ENCODE measurements at regions not wholly inside any gene's neighbourhood (a gene's known extent, or its start where the extent isn't known, plus 50 kb on each side); places are given as distances from the start of the nearest gene placed in this dataset.

- 77% methylated on average over 6 of the region's 6 CpGs for WGBS (ENCODE audit: low lambda C conversion rate)
- H3K4me1 ChIP-seq (ENCODE audit: insufficient read depth, low read length): 0 out of 2 replicates have a peak, but pooled peaks cover 5% of the 10 kb centered on the region
- no peaks in the 10 kb centered on the region for H3K79me2 ChIP-seq (ENCODE audit: insufficient read depth, low read length)
- no peaks in the 10 kb centered on the region for H4K20me1 ChIP-seq (ENCODE audit: insufficient read depth, low read length)
- ChIA-PET POLR2A (no interaction called here), CTCF (ENCODE audit: low intra/inter-chr PET ratio, low total read pairs) (no interaction called here)
- H3K9ac ChIP-seq (ENCODE audit: insufficient read depth, low read depth, low read length): no peak overlapping the region
- no peak overlapping the region for H3K4me3 ChIP-seq (replicated peaks in 1 of 3; ENCODE audit: insufficient read depth in 1 of 3, low read depth in 2 of 3, low read length in 3 of 3)
- TF ChIP-seq HDAC6 (IDR thresholded peaks at IDR 0.05; ENCODE audit: low read depth, low read length): no peak
- no peak for TF ChIP-seq ZSCAN22 (CRISPR knock-in tag; IDR thresholded peaks at IDR 0.05)
- TF ChIP-seq ZNF225 (CRISPR knock-in tag; IDR thresholded peaks at IDR 0.05): no peak
- TF ChIP-seq, protein P1, sequence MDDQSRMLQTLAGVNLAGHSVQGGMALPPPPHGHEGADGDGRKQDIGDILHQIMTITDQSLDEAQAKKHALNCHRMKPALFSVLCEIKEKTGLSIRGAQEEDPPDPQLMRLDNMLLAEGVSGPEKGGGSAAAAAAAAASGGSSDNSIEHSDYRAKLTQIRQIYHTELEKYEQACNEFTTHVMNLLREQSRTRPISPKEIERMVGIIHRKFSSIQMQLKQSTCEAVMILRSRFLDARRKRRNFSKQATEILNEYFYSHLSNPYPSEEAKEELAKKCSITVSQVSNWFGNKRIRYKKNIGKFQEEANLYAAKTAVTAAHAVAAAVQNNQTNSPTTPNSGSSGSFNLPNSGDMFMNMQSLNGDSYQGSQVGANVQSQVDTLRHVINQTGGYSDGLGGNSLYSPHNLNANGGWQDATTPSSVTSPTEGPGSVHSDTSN (CRISPR knock-in tag; IDR thresholded peaks at IDR 0.05; ENCODE audit: borderline replicate concordance): no peak
- no peak for TF ChIP-seq DNMT1 (CRISPR knock-in tag; IDR thresholded peaks at IDR 0.05)
- no peak for TF ChIP-seq ZNF841 (CRISPR knock-in tag; IDR thresholded peaks at IDR 0.05; ENCODE audit: borderline replicate concordance)
- no peak for TF ChIP-seq HOXD1 (CRISPR knock-in tag; IDR thresholded peaks at IDR 0.05)
- no peak for TF ChIP-seq RFX5 (IDR thresholded peaks at IDR 0.05; ENCODE audit: low read depth, low read length)
- no peak for TF ChIP-seq GATAD2A (CRISPR knock-in tag; IDR thresholded peaks at IDR 0.05)
- no peak for TF ChIP-seq THRA (CRISPR knock-in tag; IDR thresholded peaks at IDR 0.05; ENCODE audit: borderline replicate concordance)
- TF ChIP-seq, protein P2, sequence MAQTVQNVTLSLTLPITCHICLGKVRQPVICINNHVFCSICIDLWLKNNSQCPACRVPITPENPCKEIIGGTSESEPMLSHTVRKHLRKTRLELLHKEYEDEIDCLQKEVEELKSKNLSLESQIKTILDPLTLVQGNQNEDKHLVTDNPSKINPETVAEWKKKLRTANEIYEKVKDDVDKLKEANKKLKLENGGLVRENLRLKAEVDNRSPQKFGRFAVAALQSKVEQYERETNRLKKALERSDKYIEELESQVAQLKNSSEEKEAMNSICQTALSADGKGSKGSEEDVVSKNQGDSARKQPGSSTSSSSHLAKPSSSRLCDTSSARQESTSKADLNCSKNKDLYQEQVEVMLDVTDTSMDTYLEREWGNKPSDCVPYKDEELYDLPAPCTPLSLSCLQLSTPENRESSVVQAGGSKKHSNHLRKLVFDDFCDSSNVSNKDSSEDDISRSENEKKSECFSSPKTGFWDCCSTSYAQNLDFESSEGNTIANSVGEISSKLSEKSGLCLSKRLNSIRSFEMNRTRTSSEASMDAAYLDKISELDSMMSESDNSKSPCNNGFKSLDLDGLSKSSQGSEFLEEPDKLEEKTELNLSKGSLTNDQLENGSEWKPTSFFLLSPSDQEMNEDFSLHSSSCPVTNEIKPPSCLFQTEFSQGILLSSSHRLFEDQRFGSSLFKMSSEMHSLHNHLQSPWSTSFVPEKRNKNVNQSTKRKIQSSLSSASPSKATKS (CRISPR knock-in tag; IDR thresholded peaks at IDR 0.05): no peak
- no peak for TF ChIP-seq ZNF589 (CRISPR knock-in tag; conservative IDR thresholded peaks at IDR 0.05)
- TF ChIP-seq ZNF160 (CRISPR knock-in tag; IDR thresholded peaks at IDR 0.05): no peak
- DNase-seq (ENCODE audit: low spot score) (no peak), FAIRE-seq (no peak), ATAC-seq (no peak)
- no peaks in the 10 kb centered on the region for H3K27me3 ChIP-seq (ENCODE audit: control insufficient read depth in 1 of 2, insufficient read depth in 2 of 2, low read length in 2 of 2)
- no peak overlapping the region for H2AFZ ChIP-seq (ENCODE audit: low read length)
- no peaks in the 10 kb centered on the region for H3K9me3 ChIP-seq (ENCODE audit: low read length)
- in situ Hi-C loops (cut with HindIII; ENCODE audit: extremely low pct_ligation_motif_present, low pct_unique_long_range_greater_than_20kb) (no loop called here), intact Hi-C loops (cut with micrococcal nuclease; ENCODE audit: unreplicated experiment) (no loop called here)
- H3K4me2 ChIP-seq (ENCODE audit: low read depth, low read length): no peak overlapping the region
- H3K27ac ChIP-seq (ENCODE audit: extremely low read length, insufficient read depth, low read length): no peak overlapping the region
- no peaks in the 10 kb centered on the region for H3K36me3 ChIP-seq (replicated peaks in 1 of 2; ENCODE audit: control insufficient read depth in 1 of 2, insufficient read depth in 2 of 2, low read length in 2 of 2)
- BruUV-seq (replicated peaks): no TSS peak
Measured at GRCh38 chr12:107437954-107438353, 247.6 kb upstream of the PWP1 start.
